Neuron (in vitro differentiated cells): ENCODE measurements at regions not wholly inside any gene's neighbourhood (a gene's known extent, or its start where the extent isn't known, plus 50 kb on each side); places are given as distances from the start of the nearest gene placed in this dataset.

ENCODE experiments used
- H2AFZ ChIP-seq: one replicate; pipeline ENCODE4 v1.6.1; 2013; ENCODE audit warnings: low read depth, mild to moderate bottlenecking, inconsistent platforms, low read length, moderate library complexity
- H3K27me3 ChIP-seq: one replicate; pipeline ENCODE4 v1.6.1; 2013; ENCODE audit warnings: low read length; ENCODE audit not compliant: insufficient read depth
- H3K36me3 ChIP-seq: one replicate; pipeline ENCODE4 v1.6.1; 2013; ENCODE audit warnings: low read length; ENCODE audit not compliant: insufficient read depth
- H3K4me1 ChIP-seq: one replicate; pipeline ENCODE4 v1.6.1; 2013; ENCODE audit warnings: low read length; ENCODE audit not compliant: insufficient read depth
- H3K4me3 ChIP-seq: 2 replicates; pipeline ENCODE4 v1.5.1; 2013; ENCODE audit warnings: mild to moderate bottlenecking, low read length, moderate library complexity
- H3K9me3 ChIP-seq: one replicate; pipeline ENCODE4 v1.6.1; 2013; ENCODE audit warnings: low read length

DNA sequence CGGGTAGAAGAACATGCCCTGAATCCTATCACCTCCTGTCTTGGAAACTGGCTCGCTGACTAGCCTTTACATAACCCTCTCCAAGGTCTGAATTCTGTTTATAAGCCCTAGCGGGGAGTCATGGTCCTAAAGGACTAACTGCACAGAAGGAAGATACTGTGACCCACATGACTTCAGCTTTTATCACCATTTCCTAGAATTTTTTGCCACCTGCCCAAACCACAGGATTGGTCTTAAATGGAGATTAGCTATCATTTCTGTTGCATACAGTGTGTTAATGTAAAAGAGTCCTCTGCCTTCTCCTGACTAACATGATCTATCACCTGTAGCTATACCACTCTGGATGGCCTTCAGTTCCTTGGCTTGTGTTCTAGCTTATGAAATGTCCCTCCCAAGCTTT is 319.2 kb downstream of the DUSP6 start:
- H2AFZ ChIP-seq = no peak overlapping the region
- H3K4me1 ChIP-seq = no peaks in the 10 kb centered on the region
- H3K36me3 ChIP-seq = no peaks in the 10 kb centered on the region
- H3K4me3 ChIP-seq = no peak overlapping the region
- H3K9me3 ChIP-seq = no peaks in the 10 kb centered on the region
- no peaks in the 10 kb centered on the region for H3K27me3 ChIP-seq

DNA sequence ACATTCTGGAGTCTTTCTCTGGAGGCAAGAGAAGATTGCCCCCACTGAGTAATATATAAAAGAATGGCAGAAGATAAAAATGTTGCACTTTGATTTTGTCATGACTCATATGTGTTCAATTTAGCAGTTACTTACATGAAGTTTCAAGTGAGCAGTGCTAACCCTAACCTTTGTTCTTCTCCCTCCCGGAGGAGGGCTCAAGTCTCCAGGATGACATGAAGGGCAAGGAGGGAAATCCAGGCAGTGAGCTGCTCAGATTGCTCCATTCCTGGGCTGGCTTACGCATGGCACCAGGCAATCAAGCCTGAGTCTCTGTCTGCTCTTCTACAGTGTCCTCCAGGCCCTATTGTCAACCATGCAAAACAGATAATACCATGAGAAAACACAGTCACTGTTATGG is 322.3 kb downstream of the DUSP6 start:
- Histone ChIP-seq H3K27me3 (no peaks in the 10 kb centered on the region), H3K36me3 (no peaks in the 10 kb centered on the region), H3K4me3 (no peak overlapping the region), H3K4me1 (no peaks in the 10 kb centered on the region), H2AFZ (no peak overlapping the region), H3K9me3 (no peaks in the 10 kb centered on the region)

DNA sequence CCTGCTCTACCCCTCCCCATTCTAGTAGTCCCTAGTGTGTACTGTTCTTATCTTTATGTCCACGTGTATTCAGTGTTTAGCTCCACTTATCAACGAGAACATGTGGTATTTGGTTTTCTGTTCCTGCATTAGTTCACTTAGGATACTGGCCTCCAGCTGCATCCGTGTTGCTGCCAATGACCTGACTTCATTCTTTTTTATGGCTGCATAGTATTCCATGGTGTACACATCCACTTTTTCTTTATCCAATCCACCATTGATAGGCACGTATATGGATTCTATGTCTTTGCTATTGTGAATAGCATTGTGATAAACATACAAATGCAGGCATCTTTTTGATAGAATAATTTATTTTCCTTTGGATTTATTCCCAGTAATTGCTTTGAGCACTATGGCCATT is 327.7 kb downstream of the DUSP6 start:
- Histone ChIP-seq H3K4me3 (no peak overlapping the region), H3K36me3 (no peaks in the 10 kb centered on the region), H3K4me1 (no peaks in the 10 kb centered on the region), H2AFZ (no peak overlapping the region), H3K9me3 (no peaks in the 10 kb centered on the region), H3K27me3 (no peaks in the 10 kb centered on the region)

DNA sequence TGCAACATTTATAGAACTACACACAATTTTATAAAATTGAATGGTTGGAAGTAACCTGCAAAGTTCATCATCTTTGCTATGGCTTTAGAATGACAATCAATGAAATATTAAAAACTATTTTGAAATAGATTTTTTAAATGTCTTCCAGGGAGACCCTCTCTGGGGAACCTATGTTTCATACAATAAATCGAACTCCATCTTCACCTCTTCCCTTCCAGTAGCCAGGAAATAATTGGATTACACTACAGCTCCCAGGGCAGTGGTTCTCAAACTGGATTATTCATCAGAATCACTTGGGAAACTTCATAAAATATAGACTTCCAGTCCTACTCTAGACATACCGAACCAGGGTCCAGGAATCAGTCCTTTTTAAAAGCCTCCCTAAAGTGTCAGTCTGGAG is 328.4 kb downstream of the DUSP6 start:
- Histone ChIP-seq H2AFZ (no peak overlapping the region), H3K36me3 (no peaks in the 10 kb centered on the region), H3K27me3 (no peaks in the 10 kb centered on the region), H3K4me3 (no peak overlapping the region), H3K9me3 (no peaks in the 10 kb centered on the region), H3K4me1 (no peaks in the 10 kb centered on the region)

DNA sequence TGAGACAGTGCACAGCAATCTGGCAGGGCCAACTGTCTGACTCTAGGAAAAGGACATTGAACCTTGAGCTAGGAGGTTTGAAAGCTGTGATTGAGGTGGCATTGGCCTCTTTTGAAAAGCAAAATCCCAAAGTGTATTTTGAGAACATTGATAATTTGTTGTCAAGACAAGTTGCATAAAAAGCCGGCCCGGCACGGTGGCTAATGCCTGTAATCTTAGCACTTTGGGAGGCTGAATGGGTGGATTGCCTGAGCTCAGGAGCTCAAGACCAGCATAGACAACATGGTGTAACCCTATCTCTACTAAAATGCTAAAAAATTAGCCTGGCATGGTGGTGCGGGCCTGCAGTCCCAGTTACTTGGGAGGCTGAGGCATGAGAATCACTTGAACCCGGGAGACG is 331.6 kb downstream of the DUSP6 start:
- H3K36me3 ChIP-seq = no peaks in the 10 kb centered on the region
- no peaks in the 10 kb centered on the region for H3K9me3 ChIP-seq
- no peak overlapping the region for H3K4me3 ChIP-seq
- no peak overlapping the region for H2AFZ ChIP-seq
- H3K27me3 ChIP-seq = no peaks in the 10 kb centered on the region
- no peaks in the 10 kb centered on the region for H3K4me1 ChIP-seq

DNA sequence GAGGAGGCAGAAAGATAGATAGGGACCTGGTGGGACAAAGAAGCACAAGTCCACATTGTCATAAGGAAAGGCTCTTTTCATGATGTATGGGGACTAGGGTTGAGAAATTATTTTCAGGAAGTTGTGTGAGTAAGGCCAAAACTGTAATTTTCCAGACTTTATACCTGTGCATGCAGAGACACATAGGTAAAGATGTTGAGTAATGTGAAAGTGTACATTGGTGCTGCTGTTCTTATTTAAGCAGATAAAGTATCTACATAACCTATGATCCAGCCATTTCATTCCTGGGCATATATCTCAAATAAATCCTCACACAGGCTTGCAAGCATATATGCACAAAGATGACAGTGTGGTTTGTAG is 332.2 kb downstream of the DUSP6 start:
- no peaks in the 10 kb centered on the region for H3K36me3 ChIP-seq
- H3K4me1 ChIP-seq = no peaks in the 10 kb centered on the region
- H3K4me3 ChIP-seq = no peak overlapping the region
- H3K9me3 ChIP-seq = no peaks in the 10 kb centered on the region
- no peaks in the 10 kb centered on the region for H3K27me3 ChIP-seq
- no peak overlapping the region for H2AFZ ChIP-seq

DNA sequence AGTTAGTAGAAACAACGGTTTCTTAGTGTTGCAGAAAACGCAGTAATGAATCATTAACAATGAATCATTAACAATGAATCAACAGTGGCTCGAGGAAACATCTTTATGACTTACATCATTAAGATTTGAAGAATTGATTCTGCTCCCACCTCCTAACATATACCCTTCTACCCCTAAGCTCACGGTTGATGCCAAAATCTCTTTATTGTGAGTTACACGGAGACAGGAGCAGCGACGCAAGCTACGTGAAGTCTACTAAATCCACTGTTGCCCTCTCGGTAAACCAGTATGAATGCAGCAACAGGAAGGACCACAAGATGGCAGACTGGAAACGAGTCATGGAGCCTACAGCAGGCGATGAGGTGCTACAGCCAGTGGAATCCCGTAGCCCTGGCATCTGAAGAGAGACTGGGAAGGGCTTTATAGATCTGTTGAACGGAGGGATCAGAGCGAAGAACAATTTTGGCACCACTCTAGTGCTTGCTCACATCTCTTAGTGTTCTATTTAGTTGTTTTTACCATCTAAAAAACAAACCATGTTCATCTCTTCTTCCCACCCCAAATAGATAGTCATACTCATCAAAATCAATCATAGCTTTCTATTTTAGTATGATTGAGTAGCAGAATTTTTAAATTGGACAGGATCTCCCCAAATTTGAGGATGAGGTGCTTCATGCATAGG is 332.7 kb downstream of the DUSP6 start:
- H3K4me1 ChIP-seq = no peaks in the 10 kb centered on the region
- no peaks in the 10 kb centered on the region for H3K27me3 ChIP-seq
- H3K36me3 ChIP-seq = no peaks in the 10 kb centered on the region
- H2AFZ ChIP-seq = no peak overlapping the region
- peak overlapping the region; percentile 19 for H3K4me3 ChIP-seq
- H3K9me3 ChIP-seq = no peaks in the 10 kb centered on the region

DNA sequence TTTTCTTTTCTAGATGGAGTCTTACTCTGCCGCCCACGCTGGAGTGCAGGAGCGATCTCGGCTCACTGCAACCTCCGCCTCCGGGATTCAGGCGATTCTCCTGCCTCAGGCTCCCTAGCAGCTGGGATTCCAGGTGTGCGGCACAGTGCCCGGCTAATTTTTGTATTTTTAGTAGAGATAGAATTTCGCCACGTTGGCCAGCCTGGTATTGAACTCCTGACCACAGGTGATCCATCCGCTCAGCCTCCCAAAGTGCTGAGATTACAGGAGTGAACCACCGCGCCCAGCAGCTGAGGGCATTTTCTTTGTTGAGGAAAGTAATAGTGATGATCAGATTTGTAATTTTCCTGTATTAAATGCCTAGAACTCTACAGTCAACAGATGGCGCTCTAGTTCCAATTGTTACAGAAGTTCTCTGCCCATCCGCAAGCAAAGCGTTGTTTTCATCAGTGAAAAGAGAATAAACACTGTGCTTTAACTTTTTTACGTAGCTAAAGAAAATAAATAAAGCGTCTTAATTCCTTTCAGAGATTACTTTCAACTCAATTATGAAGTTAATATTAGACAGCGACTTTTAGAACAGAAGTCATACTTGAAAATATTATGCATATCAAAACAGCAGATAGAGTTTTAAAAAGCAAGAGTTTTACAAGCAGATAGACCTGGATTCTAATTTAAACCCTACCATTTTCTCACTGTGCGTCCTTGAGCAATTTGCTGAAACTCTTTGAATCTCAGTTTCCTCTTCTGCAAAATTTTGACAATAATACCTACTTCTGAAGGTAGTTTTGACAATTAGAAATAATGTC is 335.1 kb downstream of the DUSP6 start:
- no peak overlapping the region for H3K4me3 ChIP-seq
- no peaks in the 10 kb centered on the region for H3K9me3 ChIP-seq
- H3K27me3 ChIP-seq = no peaks in the 10 kb centered on the region

DNA sequence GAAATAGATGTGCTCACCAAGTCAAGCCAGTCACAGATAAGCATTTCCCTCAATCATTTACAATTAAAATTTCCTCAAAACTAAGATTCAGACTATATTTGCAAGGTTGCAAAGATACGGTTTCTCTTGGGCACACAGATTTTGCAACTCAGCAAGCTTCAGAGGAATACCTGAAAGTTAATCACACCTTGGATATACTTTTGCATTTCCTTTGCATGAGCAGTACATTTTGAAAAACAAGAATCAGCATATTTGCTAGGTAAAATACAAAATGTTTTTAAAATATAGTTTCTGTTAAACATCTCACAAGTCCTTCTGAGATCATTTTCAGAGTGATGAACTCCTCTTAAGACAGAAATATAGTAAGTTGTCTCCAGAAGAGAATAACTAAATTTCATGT is 336.9 kb downstream of the DUSP6 start:
- H3K9me3 ChIP-seq = peaks cover 2% of the 10 kb centered on the region
- no peaks in the 10 kb centered on the region for H3K27me3 ChIP-seq
- no peak overlapping the region for H3K4me3 ChIP-seq
- no peak overlapping the region for H2AFZ ChIP-seq
- no peaks in the 10 kb centered on the region for H3K36me3 ChIP-seq
- H3K4me1 ChIP-seq = no peaks in the 10 kb centered on the region

More for the DNA sequence above, 335.1 kb downstream of the DUSP6 start:
- H3K36me3 ChIP-seq = no peaks in the 10 kb centered on the region
- H3K4me1 ChIP-seq = no peaks in the 10 kb centered on the region
- H2AFZ ChIP-seq = no peak overlapping the region

DNA sequence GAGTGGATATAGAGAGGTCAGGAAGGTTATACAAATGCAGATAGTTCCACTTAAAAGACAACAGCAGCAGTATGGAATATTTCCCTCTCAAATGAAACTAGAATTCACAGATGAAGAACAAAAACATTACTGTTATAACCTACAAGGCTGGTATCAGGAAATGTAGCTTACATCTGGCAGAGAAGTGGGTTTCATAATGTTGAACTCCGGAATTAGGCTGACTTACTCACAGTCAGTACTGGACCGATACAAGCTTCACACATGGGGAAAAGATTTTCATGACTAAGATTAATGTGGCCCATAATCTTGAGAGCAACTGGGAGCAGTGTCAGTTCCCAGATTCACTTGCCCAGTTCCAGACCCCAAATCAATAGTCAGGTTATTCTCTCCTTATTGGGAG is 353.9 kb downstream of the DUSP6 start:
- H3K9me3 ChIP-seq = no peaks in the 10 kb centered on the region
- no peaks in the 10 kb centered on the region for H3K4me1 ChIP-seq
- H2AFZ ChIP-seq = no peak overlapping the region
- no peak overlapping the region for H3K4me3 ChIP-seq
- no peaks in the 10 kb centered on the region for H3K36me3 ChIP-seq
- H3K27me3 ChIP-seq = no peaks in the 10 kb centered on the region

DNA sequence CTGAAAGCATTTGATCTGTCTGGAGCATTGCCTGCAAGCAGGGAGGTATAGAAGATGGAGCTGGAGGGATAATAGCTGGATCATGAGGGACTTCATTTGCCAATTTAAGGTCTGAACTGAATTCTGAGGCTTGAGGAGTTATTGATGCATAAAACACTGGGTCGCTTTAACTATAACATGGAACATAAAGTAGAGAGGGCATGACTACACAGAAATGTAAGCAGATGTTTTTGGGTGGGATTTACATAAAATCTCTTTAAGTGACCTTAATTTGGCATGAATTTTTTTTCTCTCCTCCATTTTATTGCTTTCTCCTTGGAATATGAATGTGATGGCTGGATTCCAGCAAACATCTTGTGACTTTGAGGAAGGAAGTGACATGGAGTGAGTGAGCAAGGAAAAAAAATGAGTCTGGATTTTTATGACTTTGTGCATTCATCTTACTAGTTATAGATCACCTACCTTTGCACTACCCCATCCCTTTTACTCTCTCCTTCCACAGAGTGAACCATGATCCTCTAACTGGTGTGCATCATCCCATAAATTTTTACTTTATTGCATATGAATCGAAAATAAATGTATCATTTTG is 356.0 kb downstream of the DUSP6 start:
- Histone ChIP-seq H2AFZ (no peak overlapping the region), H3K9me3 (no peaks in the 10 kb centered on the region), H3K36me3 (no peaks in the 10 kb centered on the region), H3K27me3 (no peaks in the 10 kb centered on the region), H3K4me3 (no peak overlapping the region), H3K4me1 (no peaks in the 10 kb centered on the region)

DNA sequence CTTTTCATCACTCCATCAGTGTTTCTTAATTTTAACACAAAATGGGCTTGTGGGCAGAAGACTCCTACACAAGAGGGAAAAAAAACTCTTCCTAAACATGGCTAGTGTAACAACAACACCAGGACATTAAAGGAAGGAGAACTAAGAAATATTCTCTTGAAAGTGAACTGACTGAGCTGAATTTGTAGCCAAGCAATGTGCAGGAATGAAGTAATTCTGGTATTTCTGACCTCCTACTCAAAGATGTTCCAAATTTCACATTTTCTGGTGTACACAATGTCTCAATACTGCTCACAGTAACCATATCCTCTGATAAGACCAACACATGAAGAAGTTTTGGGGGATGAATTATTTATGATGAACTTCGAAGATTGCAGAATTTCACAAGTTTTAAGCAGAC is 357.3 kb downstream of the DUSP6 start:
- Histone ChIP-seq H3K27me3 (no peaks in the 10 kb centered on the region), H3K4me1 (no peaks in the 10 kb centered on the region), H3K4me3 (no peak overlapping the region)

DNA sequence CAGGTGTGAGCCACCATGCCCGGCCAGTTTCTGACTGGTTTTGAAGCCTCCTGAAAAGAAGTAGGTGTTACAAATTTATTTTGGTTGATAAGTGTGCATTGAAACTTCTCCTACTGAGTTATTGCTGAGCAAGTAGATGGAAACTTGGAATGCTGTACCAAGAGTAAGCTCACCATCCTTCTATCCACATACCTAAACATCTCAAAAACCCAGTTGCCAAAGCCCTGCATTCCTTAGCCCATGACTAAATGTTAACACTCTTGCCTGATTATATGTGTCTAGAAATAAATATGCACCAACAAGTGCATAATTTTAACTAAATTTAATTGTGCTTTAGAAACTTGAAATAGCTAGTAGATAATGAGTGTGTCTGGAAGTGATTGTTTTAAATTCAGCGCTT is 357.8 kb downstream of the DUSP6 start:
- no peaks in the 10 kb centered on the region for H3K9me3 ChIP-seq
- no peak overlapping the region for H2AFZ ChIP-seq
- no peaks in the 10 kb centered on the region for H3K36me3 ChIP-seq
- no peaks in the 10 kb centered on the region for H3K4me1 ChIP-seq
- no peaks in the 10 kb centered on the region for H3K27me3 ChIP-seq
- no peak overlapping the region for H3K4me3 ChIP-seq

More for the DNA sequence above, 357.3 kb downstream of the DUSP6 start:
- no peaks in the 10 kb centered on the region for H3K9me3 ChIP-seq
- no peaks in the 10 kb centered on the region for H3K36me3 ChIP-seq
- H2AFZ ChIP-seq = no peak overlapping the region
